ENCODE measurements at regions not wholly inside any gene's neighbourhood (a gene's known extent, or its start where the extent isn't known, plus 50 kb on each side); places are given as distances from the start of the nearest gene placed in this dataset.
A peak's percentile ranks its signal among the peaks of the same experiment; 100 is the strongest.

- no peak for DNase-seq
Observed at GRCh38 chr9:91043056-91043810, 241.6 kb downstream of the SYK start.

GRCh38 chr9:91043811-91044175 is 242.2 kb downstream of the SYK start:
- DNase-seq, result no peak

GRCh38 chr9:91044354-91044753 is 242.7 kb downstream of the SYK start:
- no peak for DNase-seq

- no peak for DNase-seq
Observed at GRCh38 chr9:91045041-91045440, 243.4 kb downstream of the SYK start.

GRCh38 chr9:91047529-91047928 is 245.9 kb downstream of the SYK start:
- peak; percentile 11 for DNase-seq

GRCh38 chr9:91047993-91048607 is 246.5 kb downstream of the SYK start:
- no peak for DNase-seq

- DNase-seq, result no peak
Observed at GRCh38 chr9:91048749-91049148, 247.1 kb downstream of the SYK start.

- no peak for DNase-seq
Observed at GRCh38 chr9:91053824-91054223, 252.2 kb downstream of the SYK start.

GRCh38 chr9:91055845-91056244 is 254.2 kb downstream of the SYK start:
- no peak for DNase-seq

- DNase-seq, result no peak
Observed at GRCh38 chr9:91056486-91056885, 254.9 kb downstream of the SYK start.

GRCh38 chr9:91056917-91057316 is 255.3 kb downstream of the SYK start:
- DNase-seq, result no peak

GRCh38 chr9:91059713-91060112 is 258.1 kb downstream of the SYK start:
- no peak for DNase-seq

GRCh38 chr9:91060520-91061343 is 259.1 kb downstream of the SYK start:
- no peak for DNase-seq

GRCh38 chr9:91061506-91061905 is 259.9 kb downstream of the SYK start:
- no peak for DNase-seq

- DNase-seq, result no peak
Observed at GRCh38 chr9:91062281-91062680, 260.7 kb downstream of the SYK start.

GRCh38 chr9:91063471-91063870 is 261.9 kb downstream of the SYK start:
- DNase-seq, result no peak

GRCh38 chr9:91065231-91066041 is 263.8 kb downstream of the SYK start:
- no peak for DNase-seq

GRCh38 chr9:91066042-91066415 is 264.4 kb downstream of the SYK start:
- no peak for DNase-seq

- no peak for DNase-seq
Observed at GRCh38 chr9:91066856-91067255, 265.2 kb downstream of the SYK start.

- no peak for DNase-seq
Observed at GRCh38 chr9:91067306-91067860, 265.8 kb downstream of the SYK start.

GRCh38 chr9:91071184-91071990 is 269.8 kb downstream of the SYK start:
- peak; percentile 8 for DNase-seq

All from CD4-positive, alpha-beta T cell treated with Interleukin-6 for 4 hours (primary cell).